Stimulated activated CD8-positive, alpha-beta memory T cell treated with anti-CD3 and anti-CD28 coated beads, Interleukin-4, amount 100 ng/mL, for 24 hours (primary cell): ENCODE measurements at regions not wholly inside any gene's neighbourhood (a gene's known extent, or its start where the extent isn't known, plus 50 kb on each side); places are given as distances from the start of the nearest gene placed in this dataset.

Experiments
- DNase-seq: peaks from one replicate; pipeline ENCODE4 v3.0.0-alpha.2; 2020; ENCODE audit warnings: low read depth

- no peak for DNase-seq
These were observed 152.9 kb downstream of the RPS24 start for GRCh38 chr10:78186572-78186971.

GRCh38 chr10:78187371-78187770 lies 153.7 kb downstream of the RPS24 start:
- DNase-seq = no peak

- no peak for DNase-seq
These were observed 154.8 kb downstream of the RPS24 start for GRCh38 chr10:78188446-78188845.

- no peak for DNase-seq
These were observed 156.6 kb downstream of the RPS24 start for GRCh38 chr10:78190051-78190825.

GRCh38 chr10:78191301-78191700 lies 157.6 kb downstream of the RPS24 start:
- no peak for DNase-seq

GRCh38 chr10:78193189-78193588 lies 159.5 kb downstream of the RPS24 start:
- no peak for DNase-seq

- DNase-seq = no peak
These were observed 160.4 kb downstream of the RPS24 start for GRCh38 chr10:78194050-78194449.

- DNase-seq = no peak
These were observed 161.1 kb downstream of the RPS24 start for GRCh38 chr10:78194539-78195402.

GRCh38 chr10:78196396-78196795 lies 162.7 kb downstream of the RPS24 start:
- DNase-seq = no peak

- no peak for DNase-seq
These were observed 163.3 kb downstream of the RPS24 start for GRCh38 chr10:78196964-78197363.

GRCh38 chr10:78197628-78198272 lies 164.1 kb downstream of the RPS24 start:
- no peak for DNase-seq

GRCh38 chr10:78199005-78199725 lies 165.5 kb downstream of the RPS24 start:
- no peak for DNase-seq

- DNase-seq = no peak
These were observed 166.1 kb downstream of the RPS24 start for GRCh38 chr10:78199759-78200158.

GRCh38 chr10:78200686-78201085 lies 167.0 kb downstream of the RPS24 start:
- DNase-seq = no peak

- DNase-seq = no peak
These were observed 168.7 kb downstream of the RPS24 start for GRCh38 chr10:78202386-78202785.

GRCh38 chr10:78203915-78204818 lies 170.5 kb downstream of the RPS24 start:
- no peak for DNase-seq

- no peak for DNase-seq
These were observed 171.9 kb downstream of the RPS24 start for GRCh38 chr10:78205457-78206016.

GRCh38 chr10:78207216-78207615 lies 173.6 kb downstream of the RPS24 start:
- DNase-seq = no peak

- no peak for DNase-seq
These were observed 174.1 kb downstream of the RPS24 start for GRCh38 chr10:78207776-78208175.

GRCh38 chr10:78209970-78210369 lies 176.3 kb downstream of the RPS24 start:
- DNase-seq = no peak

GRCh38 chr10:78210548-78210947 lies 176.9 kb downstream of the RPS24 start:
- no peak for DNase-seq
